H1 (cell line): ENCODE measurements at regions not wholly inside any gene's neighbourhood (a gene's known extent, or its start where the extent isn't known, plus 50 kb on each side); places are given as distances from the start of the nearest gene placed in this dataset.

Experiments
- CTCF ChIA-PET: fragments of 300-600 bp; sonication (Branson Sonifier 250); formaldehyde crosslinking; loops from one replicate; lab custom pipeline; 2021; ENCODE audit not compliant: partially characterized antibody; lab: Charles Lee
- POLR2A ChIA-PET: fragments of 300-600 bp; sonication (Branson Sonifier 250); formaldehyde crosslinking; loops from one replicate; lab custom pipeline; 2021; ENCODE audit warnings: inconsistent platforms; ENCODE audit not compliant: partially characterized antibody; lab: Charles Lee
- DNase-seq, 2 experiments: peaks; one replicate each; pipeline versions ENCODE4 v3.0.0 to v3.0.0-alpha.2; 2010 to 2022; ENCODE audit warnings: low spot score in 2 of 2, low read depth in 1 of 2, mixed read lengths in 1 of 2
- FAIRE-seq: peaks from 2 replicates; lab custom pipeline; 2011; peaks lifted over from hg19 to GRCh38; lab: Jason Lieb, UNC
- H2AFZ ChIP-seq: 2 replicates; pipeline ENCODE4 v1.8.1; 2012; ENCODE audit warnings: low read length, inconsistent platforms
- H2AK5ac ChIP-seq: 2 replicates; pipeline ENCODE4 v1.6.1; 2013; ENCODE audit warnings: low read depth, low read length
- H2BK120ac ChIP-seq: replicated peaks from 2 replicates; pipeline ENCODE3; 2013; ENCODE audit warnings: low read depth, low read length, inconsistent platforms
- H2BK12ac ChIP-seq: 2 replicates; pipeline ENCODE4 v1.6.1; 2013; ENCODE audit warnings: low read depth, low read length
- H2BK15ac ChIP-seq: 2 replicates; pipeline ENCODE4 v1.6.1; 2013; ENCODE audit warnings: low read length
- H2BK20ac ChIP-seq: 2 replicates; pipeline ENCODE4 v1.6.1; 2013; ENCODE audit warnings: low read length
- H2BK5ac ChIP-seq: 2 replicates; pipeline ENCODE4 v1.6.1; 2013; ENCODE audit warnings: low read depth, low read length
- H3K14ac ChIP-seq: 2 replicates; pipeline ENCODE4 v1.6.1; 2013; ENCODE audit warnings: inconsistent platforms; ENCODE audit not compliant: insufficient read length
- H3K18ac ChIP-seq: 2 replicates; pipeline ENCODE4 v1.6.1; 2013; ENCODE audit warnings: low read length; ENCODE audit errors: extremely low read depth
- H3K23ac ChIP-seq: 2 replicates; pipeline ENCODE4 v1.6.1; 2013; ENCODE audit warnings: inconsistent platforms; ENCODE audit not compliant: insufficient read length
- H3K23me2 ChIP-seq: 2 replicates; pipeline ENCODE4 v1.6.1; 2013; ENCODE audit warnings: low read depth, low read length
- H3K27ac ChIP-seq: 2 replicates; pipeline ENCODE4 v1.6.1; 2011; ENCODE audit warnings: low read depth, low read length, inconsistent platforms
- H3K27me3 ChIP-seq, 4 experiments: replicated peaks in 1 of 4; 1 replicate in 1 of 4; 2 replicates in 3 of 4; pipeline versions ENCODE4 v1.6.1 to v1.8.1; 2011 to 2013; ENCODE audit warnings: low read length in 3 of 4, mild to moderate bottlenecking in 3 of 4, inconsistent platforms in 2 of 4, mixed read lengths in 2 of 4, moderate library complexity in 1 of 4; ENCODE audit not compliant: control insufficient read depth in 3 of 4, insufficient read depth in 3 of 4; ENCODE audit errors: extremely low read depth in 1 of 4
- H3K36me3 ChIP-seq, 4 experiments: 2 replicates each; pipeline versions ENCODE4 v1.6.1 to v1.8.1; 2011 to 2013; ENCODE audit warnings: mild to moderate bottlenecking in 4 of 4, low read length in 3 of 4, moderate library complexity in 2 of 4, control low read depth in 1 of 4, inconsistent platforms in 1 of 4; ENCODE audit not compliant: insufficient read depth in 4 of 4, control insufficient read depth in 2 of 4
- H3K4ac ChIP-seq: replicated peaks from 2 replicates; pipeline ENCODE3; 2013; ENCODE audit warnings: low read length, low read depth, mixed read lengths, inconsistent platforms; ENCODE audit not compliant: insufficient read length
- H3K4me1 ChIP-seq, 4 experiments: replicated peaks in 1 of 4; 1 replicate in 1 of 4; 2 replicates in 3 of 4; pipeline versions ENCODE4 v1.6.1 to v1.8.1; 2011 to 2013; ENCODE audit warnings: low read length in 3 of 4, inconsistent platforms in 2 of 4, mixed read lengths in 1 of 4; ENCODE audit not compliant: insufficient read depth in 4 of 4, control insufficient read depth in 3 of 4
- H3K4me2 ChIP-seq, 2 experiments: 2 replicates each; pipeline versions ENCODE4 v1.6.1 to v1.8.1; 2011 to 2013; ENCODE audit warnings: low read depth in 2 of 2, low read length in 2 of 2, control low read depth in 1 of 2, inconsistent platforms in 1 of 2, mild to moderate bottlenecking in 1 of 2; ENCODE audit not compliant: insufficient read depth in 1 of 2
- H3K4me3 ChIP-seq, 4 experiments: fragments of 200-600, 300-600 bp in 1 of 4; sonication (generic), shearing (Covaris generic), sonication (Bioruptor Twin) in 1 of 4; 2 replicates each; pipeline versions ENCODE4 v1.5.1 to v1.8.1; 2011 to 2016; ENCODE audit warnings: low read length in 4 of 4, low read depth in 3 of 4, control low read depth in 2 of 4, inconsistent platforms in 2 of 4, mild to moderate bottlenecking in 2 of 4, mixed read lengths in 1 of 4, moderate library complexity in 1 of 4; ENCODE audit not compliant: insufficient read depth in 2 of 4; ENCODE audit errors: extremely low read depth in 1 of 4
- H3K56ac ChIP-seq: replicated peaks from 2 replicates; pipeline ENCODE3; 2013; ENCODE audit warnings: low read depth, mild to moderate bottlenecking, mixed read lengths, low read length, inconsistent platforms; ENCODE audit not compliant: insufficient read length
- H3K79me1 ChIP-seq: 2 replicates; pipeline ENCODE4 v1.6.1; 2013; ENCODE audit warnings: low read depth, low read length, control low read depth
- H3K79me2 ChIP-seq, 2 experiments: 2 replicates each; pipeline versions ENCODE4 v1.6.1 to v1.8.1; 2012 to 2013; ENCODE audit warnings: low read length in 2 of 2, mild to moderate bottlenecking in 2 of 2, inconsistent platforms in 1 of 2; ENCODE audit not compliant: insufficient read depth in 2 of 2, control insufficient read depth in 1 of 2
- H3K9ac ChIP-seq, 4 experiments: replicated peaks in 1 of 4; 1 replicate in 1 of 4; 2 replicates in 3 of 4; pipeline versions ENCODE4 v1.6.1 to v1.8.1; 2011 to 2013; ENCODE audit warnings: low read depth in 3 of 4, low read length in 3 of 4, control low read depth in 2 of 4, mild to moderate bottlenecking in 2 of 4, moderate library complexity in 2 of 4, inconsistent platforms in 1 of 4; ENCODE audit errors: extremely low read depth in 1 of 4
- H3K9me3 ChIP-seq, 2 experiments: 2 replicates each; pipeline versions ENCODE4 v1.6.1 to v1.8.1; 2012 to 2013; ENCODE audit warnings: mild to moderate bottlenecking in 2 of 2, moderate library complexity in 2 of 2, control low read depth in 1 of 2, inconsistent platforms in 1 of 2, low read depth in 1 of 2, low read length in 1 of 2, mixed read lengths in 1 of 2; ENCODE audit not compliant: insufficient read depth in 2 of 2
- H4K20me1 ChIP-seq, 2 experiments: replicated peaks in 1 of 2; 2 replicates each; pipeline versions ENCODE3 to v1.8.1; 2011 to 2013; ENCODE audit warnings: inconsistent platforms in 2 of 2, low read length in 2 of 2, mild to moderate bottlenecking in 1 of 2; ENCODE audit not compliant: insufficient read depth in 2 of 2, control insufficient read depth in 1 of 2
- H4K5ac ChIP-seq: 2 replicates; pipeline ENCODE4 v1.6.1; 2013; ENCODE audit warnings: low read length, low read depth, mixed read lengths, inconsistent platforms; ENCODE audit not compliant: insufficient read length
- H4K8ac ChIP-seq: 2 replicates; pipeline ENCODE4 v1.8.0; 2013; ENCODE audit warnings: mild to moderate bottlenecking, moderate library complexity, low read length, inconsistent platforms; ENCODE audit not compliant: insufficient read depth; ENCODE audit errors: extremely low read depth
- H4K91ac ChIP-seq: replicated peaks from 2 replicates; pipeline ENCODE3; 2013; ENCODE audit warnings: low read length, mixed read lengths, inconsistent platforms; ENCODE audit not compliant: insufficient read length
- BCL11A ChIP-seq, 2 experiments: IDR thresholded peaks; one replicate each; pipeline ENCODE4 v1.6.1; 2011; ENCODE audit warnings: low read depth in 2 of 2, low read length in 2 of 2, mild to moderate bottlenecking in 2 of 2
- BRCA1 ChIP-seq: IDR thresholded peaks from 2 replicates; pipeline ENCODE4 v1.6.1; 2012; ENCODE audit warnings: low read depth, low read length, improper control_type of control experiment
- CBX8 ChIP-seq: fragments of 300-800, 300-1000 bp; sonication (generic); IDR thresholded peaks from 2 replicates; pipeline ENCODE4 v1.7.1; 2016; ENCODE audit warnings: low read depth, low read length, borderline replicate concordance
- GTF2F1 ChIP-seq: IDR thresholded peaks from 2 replicates; pipeline ENCODE4 v1.6.1; 2012; ENCODE audit warnings: low read depth, low read length, improper control_type of control experiment, borderline replicate concordance
- JUND ChIP-seq: IDR thresholded peaks from 2 replicates; pipeline ENCODE4 v1.6.1; 2011; ENCODE audit warnings: mild to moderate bottlenecking, improper control_type of control experiment, low read length
- KDM1A ChIP-seq: fragments of 200-600, 300-600 bp; sonication (generic); IDR thresholded peaks from 2 replicates; pipeline ENCODE4 v1.7.1; 2016; ENCODE audit warnings: mild to moderate bottlenecking, low read length, borderline replicate concordance
- MAX ChIP-seq: IDR thresholded peaks from 2 replicates; pipeline ENCODE4 v1.6.1; 2012; ENCODE audit warnings: inconsistent platforms
- POU5F1 ChIP-seq: IDR thresholded peaks from 2 replicates; pipeline ENCODE4 v1.6.1; 2011; ENCODE audit warnings: low read depth, mild to moderate bottlenecking, low read length, moderate library complexity
- RBBP5 ChIP-seq: IDR thresholded peaks from 2 replicates; pipeline ENCODE4 v1.7.1; 2012; ENCODE audit warnings: low read depth, mild to moderate bottlenecking, inconsistent platforms, low read length, moderate library complexity, borderline replicate concordance
- SIN3A ChIP-seq, 2 experiments: IDR thresholded peaks in 1 of 2; conservative IDR thresholded peaks in 1 of 2; 2 replicates each; pipeline ENCODE4 v1.6.1; 2011 to 2012; ENCODE audit warnings: low read length in 2 of 2, improper control_type of control experiment in 1 of 2, low read depth in 1 of 2, mild to moderate bottlenecking in 1 of 2
- SP4 ChIP-seq: IDR thresholded peaks from 2 replicates; pipeline ENCODE4 v1.6.1; 2012; ENCODE audit warnings: low read length, inconsistent platforms
- WGBS, 2 experiments: shearing (Covaris generic) in 1 of 2; methylation state at CpG; one replicate each; pipeline versions ENCODE4 v1.1.6 to v1.1.7; 2013 to 2015; ENCODE audit warnings: low lambda C conversion rate in 2 of 2, mixed read lengths in 2 of 2, inconsistent platforms in 1 of 2, low coverage in 1 of 2, missing lambda C conversion rate in 1 of 2; ENCODE audit not compliant: insufficient replicate concordance in 2 of 2, insufficient coverage in 1 of 2, insufficient read length in 1 of 2; ENCODE audit errors: extremely low coverage in 1 of 2, missing lambda C conversion rate in 1 of 2; 5-methylcytosine and 5-hydroxymethylcytosine counted together
- TF ChIP-seq, protein P1 (sequence below): IDR thresholded peaks from 2 replicates; pipeline ENCODE4 v1.6.1; 2011; ENCODE audit warnings: low read depth, mild to moderate bottlenecking, low read length; ENCODE audit not compliant: insufficient read depth

DNA sequence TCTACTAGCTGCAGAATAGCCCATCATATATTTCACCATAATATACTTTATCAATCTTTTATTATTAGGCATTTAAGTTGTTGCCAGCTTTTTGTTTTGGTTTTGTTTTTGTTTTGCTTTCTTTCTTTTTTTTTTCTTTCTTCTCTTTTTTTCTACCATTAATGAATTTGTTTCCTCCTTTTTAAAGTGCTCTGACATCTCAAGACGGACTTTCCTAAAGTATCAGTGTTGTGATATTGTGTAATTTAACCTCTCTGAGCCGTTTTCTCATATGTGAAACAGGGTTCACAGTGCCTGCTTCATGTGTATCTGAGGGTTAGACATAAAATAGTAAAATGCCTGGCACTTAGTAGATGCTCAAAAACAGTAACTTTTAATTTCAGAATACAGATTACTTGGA lies 109.5 kb upstream of the IL12A start:
- CTCF ChIA-PET: interaction anchor here (0.6 to 2.6 kb wide), 7 partner anchors 13 to 127 kb away, joined by 3 to 7 read pairs (median 4); partner anchors contain the start of gene IL12A
- DNase-seq: no peak
- no peak for TF ChIP-seq MAX
- TF ChIP-seq GTF2F1: no peak
- no peak for TF ChIP-seq BCL11A (IDR thresholded peaks at IDR 0.05; ENCODE audit: low read depth in 2 of 2, low read length in 2 of 2)
- no peak for TF ChIP-seq BRCA1
- no peak for TF ChIP-seq CBX8
- no peak for TF ChIP-seq KDM1A
- TF ChIP-seq, protein P1, sequence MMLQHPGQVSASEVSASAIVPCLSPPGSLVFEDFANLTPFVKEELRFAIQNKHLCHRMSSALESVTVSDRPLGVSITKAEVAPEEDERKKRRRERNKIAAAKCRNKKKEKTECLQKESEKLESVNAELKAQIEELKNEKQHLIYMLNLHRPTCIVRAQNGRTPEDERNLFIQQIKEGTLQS: no peak
- TF ChIP-seq SP4: no peak
- TF ChIP-seq POU5F1: no peak
- no peak for TF ChIP-seq JUND
- no peak for TF ChIP-seq SIN3A (conservative IDR thresholded peaks at IDR 0.05 in 1 of 2, IDR thresholded peaks at IDR 0.05 in 1 of 2; ENCODE audit: low read depth in 1 of 2, low read length in 2 of 2)
- no peak for TF ChIP-seq RBBP5

More for the DNA sequence above, 109.5 kb upstream of the IL12A start:
- 88% methylated on average over 2 of the region's 2 CpGs; no CpG with 5 or more reads in 1 of the 2 experiments for WGBS, 2 experiments
- H3K4ac ChIP-seq: no peak overlapping the region
- no peak for FAIRE-seq
- POLR2A ChIA-PET: interaction anchor here (0.6 kb wide), 1 partner anchor 31 kb away, joined by 4 read pairs; no protein-coding TSS in a partner anchor
- no peak overlapping the region for H4K91ac ChIP-seq
- H4K8ac ChIP-seq: no peak overlapping the region
- no peak overlapping the region for H3K27ac ChIP-seq
- no peaks in the 10 kb centered on the region; the same call in 1 of the 2 replicates for H3K79me1 ChIP-seq
- no peak overlapping the region for H2BK12ac ChIP-seq
- H3K79me2 ChIP-seq: no peaks in the 10 kb centered on the region
- H3K14ac ChIP-seq: no peak overlapping the region
- H3K27me3 ChIP-seq: peaks cover 0 to 1% (median 0%) of the 10 kb centered on the region in 4 experiments; a peak in 1 of 7 replicates
- no peak overlapping the region for H2BK15ac ChIP-seq
- H3K9ac ChIP-seq: no peak overlapping the region
- no peaks in the 10 kb centered on the region for H4K20me1 ChIP-seq
- no peak overlapping the region for H4K5ac ChIP-seq
- H3K9me3 ChIP-seq: no peaks in the 10 kb centered on the region
- H2BK120ac ChIP-seq: no peak overlapping the region
- H3K56ac ChIP-seq: no peak overlapping the region
- H2BK5ac ChIP-seq: no peak overlapping the region
- no peak overlapping the region for H3K4me2 ChIP-seq
- no peak overlapping the region for H3K23ac ChIP-seq
- H3K4me1 ChIP-seq: peaks cover 0 to 6% (median 1%) of the 10 kb centered on the region in 4 experiments; a peak in 3 of 7 replicates
- H2AK5ac ChIP-seq: no peak overlapping the region
- no peaks in the 10 kb centered on the region for H3K36me3 ChIP-seq
- no peak overlapping the region for H3K4me3 ChIP-seq
- no peak overlapping the region for H3K18ac ChIP-seq
- H2BK20ac ChIP-seq: no peak overlapping the region
- H2AFZ ChIP-seq: no peak overlapping the region
- H3K23me2 ChIP-seq: no peaks in the 10 kb centered on the region
